NCI-H128 (cell line): ENCODE measurements at regions not wholly inside any gene's neighbourhood (a gene's known extent, or its start where the extent isn't known, plus 50 kb on each side); places are given as distances from the start of the nearest gene placed in this dataset.

Source experiments
- DNase-seq: peaks from one replicate; lab custom pipeline; 2025; ENCODE audit not compliant: unreplicated experiment; lab: John Stamatoyannopoulos, UW

- no peak for DNase-seq
Observed at GRCh38 chr22:22743128-22743760, 98.8 kb downstream of the GGTLC2 start.

DNA sequence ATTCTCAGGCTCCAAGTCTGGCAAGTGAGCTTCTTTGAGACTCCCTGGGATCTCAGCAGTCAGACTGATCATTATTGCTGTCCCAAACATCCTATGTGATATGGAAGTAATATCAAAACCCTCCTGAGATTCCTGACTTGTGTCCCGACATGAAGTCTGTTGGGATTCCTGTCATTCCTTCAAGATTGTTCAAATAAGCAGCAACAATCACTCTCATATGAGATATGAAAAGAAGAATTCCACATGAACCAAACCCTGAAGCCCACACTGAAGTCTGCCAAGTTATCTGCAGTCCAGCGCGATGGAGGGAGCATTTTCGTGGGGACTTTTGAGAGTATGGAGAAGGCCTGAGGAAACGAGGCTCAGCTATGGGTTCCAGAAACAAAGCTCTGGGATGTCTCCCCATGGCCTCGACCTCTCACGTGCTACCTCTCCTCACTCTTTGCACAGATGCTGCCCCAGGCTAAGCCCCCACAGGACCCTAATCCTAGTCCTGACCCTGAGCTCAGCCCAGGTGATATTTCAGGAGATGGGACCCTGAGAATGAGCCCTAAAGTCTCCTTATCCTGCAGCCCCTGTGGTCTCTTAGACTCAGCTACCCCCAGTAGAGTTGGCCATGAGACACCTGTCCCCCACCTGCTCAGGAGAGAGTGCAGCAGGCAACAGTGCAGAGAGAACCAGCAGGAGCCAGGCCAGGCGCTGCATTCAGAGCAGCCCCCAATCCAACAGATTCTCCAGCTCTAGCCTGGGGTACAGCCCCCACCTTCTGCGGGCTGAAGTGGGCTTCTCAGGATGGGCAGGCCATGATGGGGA is 100.2 kb downstream of the GGTLC2 start:
- no peak for DNase-seq

DNA sequence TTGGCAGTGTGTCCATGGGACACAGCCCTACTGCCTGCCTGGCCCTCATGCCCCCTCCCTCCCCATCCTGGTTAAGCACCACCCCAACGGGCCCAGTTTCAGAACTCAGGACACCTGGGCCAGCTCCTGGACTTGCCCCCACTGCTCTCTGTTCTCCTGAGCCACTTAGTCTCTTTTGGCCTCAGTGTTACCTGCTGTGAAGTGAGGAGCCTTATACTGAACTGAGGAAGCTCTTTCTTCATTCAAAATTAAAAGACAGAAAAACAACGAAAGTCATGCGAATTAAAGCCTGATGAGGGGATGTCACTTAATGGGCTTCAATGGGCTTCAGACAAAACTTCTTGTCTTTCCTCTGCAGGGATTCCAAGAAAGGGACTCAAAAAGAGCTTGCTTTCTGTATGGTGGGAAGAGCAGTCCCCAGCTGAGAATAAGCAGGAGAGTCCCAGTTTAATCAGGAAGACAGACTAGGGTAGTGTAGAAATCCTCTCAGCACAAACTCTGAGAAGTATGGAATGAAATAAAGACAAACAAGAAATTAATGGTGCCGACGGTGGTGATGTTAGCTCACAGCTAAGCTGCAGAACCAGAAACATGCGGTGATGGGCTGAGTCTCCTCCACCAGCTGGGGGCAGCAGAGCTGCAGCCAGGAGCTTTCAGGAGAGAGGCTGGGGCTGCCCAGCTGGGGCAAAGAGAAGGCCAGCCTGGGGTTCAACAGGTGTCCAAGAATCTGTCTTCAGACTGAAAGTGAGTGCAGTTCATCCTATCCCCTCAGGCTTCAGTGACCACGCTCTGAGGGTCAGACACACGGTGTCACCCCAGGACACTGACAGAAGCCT is 101.0 kb downstream of the GGTLC2 start:
- DNase-seq, result no peak

GRCh38 chr22:22746061-22746962 is 101.9 kb downstream of the GGTLC2 start:
- DNase-seq, result no peak

GRCh38 chr22:22746963-22747933 is 102.8 kb downstream of the GGTLC2 start:
- DNase-seq, result no peak

GRCh38 chr22:22748297-22748743 is 103.9 kb downstream of the GGTLC2 start:
- no peak for DNase-seq

- DNase-seq, result no peak
Observed at GRCh38 chr22:22748756-22749155, 104.3 kb downstream of the GGTLC2 start.

DNA sequence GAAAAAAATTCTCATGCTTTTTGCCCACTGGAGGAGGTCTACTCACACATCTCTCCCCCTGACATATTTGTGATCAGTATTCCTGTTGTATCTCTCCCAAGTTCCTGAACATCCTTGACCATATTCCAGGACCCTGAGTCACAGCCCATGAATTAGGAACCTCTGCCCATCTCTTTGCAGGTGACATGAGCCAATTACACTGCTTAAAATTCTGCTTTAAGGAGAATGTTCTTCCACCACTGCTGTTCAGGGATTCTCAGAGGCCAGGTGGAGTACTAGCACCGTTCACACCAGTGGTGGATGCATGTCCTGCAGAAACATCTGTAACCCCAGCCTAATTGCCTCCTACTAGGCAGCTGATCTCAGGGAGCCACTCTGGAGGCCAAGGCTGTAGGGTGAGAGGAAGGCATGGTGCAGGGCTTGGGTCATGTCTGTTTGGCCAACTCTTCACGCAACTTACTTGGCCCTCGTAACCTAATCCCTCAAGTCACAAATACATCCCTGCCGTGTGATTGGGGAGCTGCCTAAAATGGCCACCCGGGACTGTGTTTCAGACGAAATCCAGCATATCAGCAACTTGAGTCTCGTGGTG is 104.8 kb downstream of the GGTLC2 start:
- DNase-seq, result no peak

- DNase-seq, result no peak
Observed at GRCh38 chr22:22750335-22751042, 106.1 kb downstream of the GGTLC2 start.

DNA sequence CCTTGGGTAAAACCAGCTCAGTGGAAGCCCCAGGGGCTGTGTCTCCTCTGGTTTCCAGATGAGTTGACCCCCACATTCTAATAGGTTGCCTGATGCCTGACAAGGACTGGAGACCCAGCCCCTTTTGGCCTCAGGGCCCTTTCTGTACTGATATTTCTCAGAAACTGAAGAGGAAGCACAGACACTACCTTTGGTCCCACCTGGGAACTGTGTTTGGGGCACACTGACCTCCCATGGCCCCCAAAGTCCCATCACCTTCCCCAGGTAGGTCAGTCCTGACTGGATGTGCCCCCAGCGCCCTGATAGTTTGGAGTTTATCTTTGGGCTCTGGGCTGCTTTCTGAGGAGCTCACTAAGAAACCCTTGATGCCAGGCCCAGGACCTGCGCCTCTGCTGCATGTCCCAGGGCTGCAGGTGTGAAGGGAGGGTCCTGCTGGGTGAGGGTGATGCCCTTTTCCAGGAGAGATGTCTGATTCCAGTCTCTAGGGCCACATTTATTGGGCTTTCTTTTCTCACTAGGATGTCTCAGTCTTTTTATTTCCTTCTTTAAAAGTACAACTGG is 106.7 kb downstream of the GGTLC2 start:
- no peak for DNase-seq

GRCh38 chr22:22752199-22752555 is 107.8 kb downstream of the GGTLC2 start:
- no peak for DNase-seq

DNA sequence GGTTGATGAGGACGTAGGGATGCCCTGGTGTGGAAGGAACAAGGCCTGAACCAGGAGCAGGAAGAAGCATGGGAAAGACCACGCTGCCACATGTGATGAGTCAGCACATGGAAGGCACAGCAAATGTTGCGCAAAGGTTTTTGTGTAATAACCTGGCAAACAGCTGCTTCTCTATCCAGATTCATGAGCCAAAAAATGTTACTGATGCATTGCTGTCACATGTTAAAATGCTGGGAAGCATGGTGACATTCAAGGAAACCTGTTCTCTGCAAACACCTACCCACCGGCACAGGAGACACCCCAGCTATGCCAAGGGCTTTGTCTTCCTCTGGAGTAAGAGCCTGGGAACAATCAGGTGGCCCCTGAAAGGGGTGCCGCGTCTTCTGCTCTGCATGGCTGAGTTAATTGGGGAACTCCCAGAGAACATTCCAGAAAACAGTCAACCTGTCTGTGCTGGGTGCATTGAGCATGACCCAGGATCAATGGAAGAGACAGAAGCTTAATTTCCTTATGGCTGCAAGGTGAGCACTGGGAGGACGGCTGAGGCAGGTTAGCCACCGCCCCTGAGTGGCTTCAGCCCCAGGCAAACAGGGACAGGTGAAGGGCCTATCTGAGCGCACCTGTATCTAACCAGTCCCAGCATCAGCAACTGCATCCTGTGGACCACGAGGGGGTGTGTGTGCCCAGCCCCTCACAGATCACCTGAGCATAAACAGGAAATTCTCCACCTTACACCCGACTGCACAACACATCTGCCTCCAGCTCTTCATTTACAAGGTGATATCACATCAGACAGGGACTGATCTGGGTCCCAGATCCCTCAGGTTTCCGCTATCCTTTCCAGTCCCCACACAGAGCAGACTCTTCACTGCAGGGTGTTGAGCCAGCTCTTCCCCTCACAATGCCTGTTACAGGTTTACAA is 108.4 kb downstream of the GGTLC2 start:
- no peak for DNase-seq

- no peak for DNase-seq
Observed at GRCh38 chr22:22753526-22754267, 109.3 kb downstream of the GGTLC2 start.

DNA sequence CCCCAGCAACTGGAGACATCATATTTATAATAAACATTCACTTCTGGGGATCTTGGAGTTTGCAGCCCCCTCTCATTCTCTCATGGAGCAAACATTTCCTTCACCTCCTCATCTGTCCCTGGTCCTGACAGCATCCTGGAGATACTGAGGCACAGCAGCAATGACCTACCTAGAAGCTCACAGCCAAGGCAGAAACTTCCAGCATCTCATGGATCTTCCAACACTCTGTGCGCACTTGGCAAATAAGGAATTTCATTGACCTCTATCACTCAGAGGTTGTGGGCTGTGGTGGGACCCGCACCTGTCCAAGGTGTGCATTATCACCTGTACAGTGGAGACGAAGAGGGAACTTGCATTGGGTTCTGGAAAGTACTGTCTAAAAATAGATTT is 109.8 kb downstream of the GGTLC2 start:
- DNase-seq, result no peak

DNA sequence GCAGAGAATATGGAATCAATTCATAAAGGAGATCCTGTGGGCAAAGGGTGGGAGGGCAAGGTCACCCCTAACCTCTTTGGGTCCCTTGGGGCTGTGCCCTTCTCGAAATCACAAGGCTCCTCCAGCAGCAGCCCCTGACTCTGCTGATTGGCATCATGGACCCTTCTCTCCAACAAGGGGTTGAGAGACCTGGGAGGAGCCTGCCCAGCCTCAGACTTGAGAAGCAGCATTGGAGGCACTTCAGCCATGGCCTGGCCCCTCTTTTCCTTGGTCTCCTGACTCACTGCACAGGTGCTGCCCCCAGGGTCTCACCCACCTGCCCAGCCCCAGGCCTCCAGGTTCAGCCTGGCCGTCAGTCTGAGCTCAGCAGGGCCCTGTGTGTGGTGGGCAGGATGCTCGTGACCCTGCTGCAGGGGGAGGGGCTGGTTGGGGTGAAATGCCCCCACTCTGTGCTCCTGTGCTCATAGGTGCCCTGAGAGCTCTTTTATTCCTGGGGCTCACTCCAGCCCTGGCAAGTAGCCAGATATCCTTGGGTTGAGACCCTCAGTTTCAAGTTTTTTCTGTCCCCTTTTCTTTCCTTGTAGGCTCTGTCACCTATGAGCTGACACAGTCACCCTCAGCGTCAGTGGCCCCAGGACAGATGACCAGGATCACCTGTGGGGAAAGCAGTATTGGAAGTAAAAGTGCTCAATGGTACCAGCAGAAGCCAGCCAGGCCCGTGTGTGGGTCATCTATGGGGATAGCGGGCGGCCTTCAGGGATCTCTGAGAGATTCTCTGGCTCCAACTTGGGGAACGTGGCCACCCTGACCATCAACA is 110.8 kb downstream of the GGTLC2 start:
- DNase-seq, result no peak

DNA sequence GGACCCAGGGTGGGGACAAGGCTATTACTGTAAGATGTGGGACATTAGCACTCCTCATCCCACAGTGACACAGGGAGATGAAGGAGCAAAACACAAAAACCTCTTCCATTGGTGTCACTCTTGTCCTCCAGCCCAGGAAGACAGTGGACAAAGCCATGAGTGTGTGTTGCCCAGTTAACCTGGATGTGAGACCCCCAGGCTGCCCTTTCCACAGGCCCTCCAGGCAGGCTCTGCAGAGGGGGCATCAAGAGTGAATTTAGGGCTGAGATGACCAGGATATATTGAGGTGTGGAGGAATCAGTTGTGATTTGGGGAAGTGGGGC is 111.3 kb downstream of the GGTLC2 start:
- DNase-seq, result no peak
